PFSK-1 (cell line): ENCODE measurements at regions not wholly inside any gene's neighbourhood (a gene's known extent, or its start where the extent isn't known, plus 50 kb on each side); places are given as distances from the start of the nearest gene placed in this dataset.

Experiments
- FOXP2 ChIP-seq: optimal IDR thresholded peaks from 2 replicates; pipeline ENCODE3; 2011; ENCODE audit warnings: borderline replicate concordance, control low read depth, inconsistent platforms; ENCODE audit not compliant: insufficient read depth; ENCODE audit errors: extremely low read length, extremely low read depth
- POLR2AphosphoS5 ChIP-seq: IDR thresholded peaks from 2 replicates; pipeline ENCODE4 v1.6.1; 2012; ENCODE audit warnings: low read depth, mild to moderate bottlenecking, control low read depth, low read length, moderate library complexity
- SIN3A ChIP-seq: IDR thresholded peaks from 2 replicates; pipeline ENCODE4 v1.6.1; 2012; ENCODE audit warnings: mild to moderate bottlenecking, low read length, moderate library complexity, borderline replicate concordance; ENCODE audit not compliant: insufficient read depth
- TAF1 ChIP-seq: IDR thresholded peaks from 2 replicates; pipeline ENCODE4 v1.6.1; 2012; ENCODE audit warnings: low read length, control low read depth, borderline replicate concordance; ENCODE audit not compliant: insufficient read depth
- TF ChIP-seq, protein P1 (sequence below), 2 experiments: IDR thresholded peaks; 2 replicates each; pipeline versions ENCODE4 v1.6.1 to v1.8.0; 2011 to 2012; ENCODE audit warnings: low read depth in 2 of 2, low read length in 2 of 2, control low read depth in 1 of 2, inconsistent platforms in 1 of 2, mild to moderate bottlenecking in 1 of 2, moderate library complexity in 1 of 2; ENCODE audit not compliant: insufficient read depth in 1 of 2

DNA sequence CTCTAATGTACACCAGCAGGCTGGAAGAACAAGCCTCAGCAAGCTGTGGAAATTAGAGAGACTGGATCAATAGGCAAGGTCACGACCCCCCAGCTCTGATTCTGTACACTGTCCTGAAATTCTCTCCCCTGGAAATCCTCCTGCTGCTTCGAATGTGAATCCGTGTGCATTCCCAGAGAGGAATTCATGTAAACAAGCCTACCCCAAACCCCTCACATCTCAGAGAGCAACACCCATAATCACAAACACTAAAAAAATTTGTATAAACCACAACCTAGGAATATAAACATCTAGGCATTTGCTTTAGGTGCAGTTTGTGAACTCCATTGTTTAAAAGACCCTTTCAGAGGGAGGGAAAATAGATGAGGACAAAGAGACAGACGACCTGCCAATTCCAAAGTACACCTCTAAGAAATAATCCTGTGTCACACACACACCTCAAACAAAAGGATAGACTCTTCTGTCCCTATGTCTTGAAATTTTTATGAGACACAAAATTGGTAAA is 325.2 kb downstream of the WDR72 start:
- TF ChIP-seq SIN3A: no peak
- TF ChIP-seq POLR2AphosphoS5: no peak
- TF ChIP-seq FOXP2: no peak
- no peak for TF ChIP-seq TAF1
- TF ChIP-seq, protein P1, sequence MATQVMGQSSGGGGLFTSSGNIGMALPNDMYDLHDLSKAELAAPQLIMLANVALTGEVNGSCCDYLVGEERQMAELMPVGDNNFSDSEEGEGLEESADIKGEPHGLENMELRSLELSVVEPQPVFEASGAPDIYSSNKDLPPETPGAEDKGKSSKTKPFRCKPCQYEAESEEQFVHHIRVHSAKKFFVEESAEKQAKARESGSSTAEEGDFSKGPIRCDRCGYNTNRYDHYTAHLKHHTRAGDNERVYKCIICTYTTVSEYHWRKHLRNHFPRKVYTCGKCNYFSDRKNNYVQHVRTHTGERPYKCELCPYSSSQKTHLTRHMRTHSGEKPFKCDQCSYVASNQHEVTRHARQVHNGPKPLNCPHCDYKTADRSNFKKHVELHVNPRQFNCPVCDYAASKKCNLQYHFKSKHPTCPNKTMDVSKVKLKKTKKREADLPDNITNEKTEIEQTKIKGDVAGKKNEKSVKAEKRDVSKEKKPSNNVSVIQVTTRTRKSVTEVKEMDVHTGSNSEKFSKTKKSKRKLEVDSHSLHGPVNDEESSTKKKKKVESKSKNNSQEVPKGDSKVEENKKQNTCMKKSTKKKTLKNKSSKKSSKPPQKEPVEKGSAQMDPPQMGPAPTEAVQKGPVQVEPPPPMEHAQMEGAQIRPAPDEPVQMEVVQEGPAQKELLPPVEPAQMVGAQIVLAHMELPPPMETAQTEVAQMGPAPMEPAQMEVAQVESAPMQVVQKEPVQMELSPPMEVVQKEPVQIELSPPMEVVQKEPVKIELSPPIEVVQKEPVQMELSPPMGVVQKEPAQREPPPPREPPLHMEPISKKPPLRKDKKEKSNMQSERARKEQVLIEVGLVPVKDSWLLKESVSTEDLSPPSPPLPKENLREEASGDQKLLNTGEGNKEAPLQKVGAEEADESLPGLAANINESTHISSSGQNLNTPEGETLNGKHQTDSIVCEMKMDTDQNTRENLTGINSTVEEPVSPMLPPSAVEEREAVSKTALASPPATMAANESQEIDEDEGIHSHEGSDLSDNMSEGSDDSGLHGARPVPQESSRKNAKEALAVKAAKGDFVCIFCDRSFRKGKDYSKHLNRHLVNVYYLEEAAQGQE (IDR thresholded peaks at IDR 0.05; ENCODE audit: insufficient read depth in 1 of 2, low read depth in 2 of 2, low read length in 2 of 2): no peak

DNA sequence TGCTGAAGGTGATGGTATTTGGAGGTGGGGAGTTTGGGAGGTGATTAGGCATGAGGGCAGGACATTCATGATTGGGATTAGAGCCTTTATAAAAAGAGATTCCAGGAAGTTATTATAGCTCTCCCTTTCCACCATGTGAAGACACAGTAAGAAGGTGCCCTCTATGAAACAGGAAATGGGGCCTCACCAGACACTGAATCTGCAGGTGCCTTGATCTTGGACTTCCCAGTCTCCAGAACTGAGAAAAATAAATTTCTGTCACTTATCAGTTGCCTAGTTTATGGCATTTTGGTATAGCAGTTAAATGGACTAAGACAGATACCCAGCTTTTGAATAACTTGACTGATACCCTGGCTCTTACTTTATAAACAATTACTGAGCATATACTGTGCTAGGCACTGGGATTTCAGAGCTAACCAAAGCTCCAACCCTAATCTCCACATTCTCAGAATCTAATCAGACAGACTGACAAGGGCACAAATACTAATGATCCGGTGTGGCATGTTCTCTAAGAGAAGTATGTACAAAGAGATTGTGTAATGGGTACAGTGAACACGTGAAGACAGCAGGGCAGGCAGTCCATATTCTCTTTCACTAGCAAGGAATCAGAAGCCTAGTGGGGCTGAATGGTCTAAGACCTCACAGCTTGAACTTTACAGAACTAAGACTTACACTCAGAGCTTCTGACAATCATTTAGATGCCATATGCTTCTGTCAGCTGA is 343.1 kb downstream of the WDR72 start:
- TF ChIP-seq SIN3A: no peak
- TF ChIP-seq TAF1: no peak
- TF ChIP-seq POLR2AphosphoS5: no peak
- no peak for TF ChIP-seq FOXP2
- TF ChIP-seq, protein P1 (IDR thresholded peaks at IDR 0.05; ENCODE audit: insufficient read depth in 1 of 2, low read depth in 2 of 2, low read length in 2 of 2): no peak

DNA sequence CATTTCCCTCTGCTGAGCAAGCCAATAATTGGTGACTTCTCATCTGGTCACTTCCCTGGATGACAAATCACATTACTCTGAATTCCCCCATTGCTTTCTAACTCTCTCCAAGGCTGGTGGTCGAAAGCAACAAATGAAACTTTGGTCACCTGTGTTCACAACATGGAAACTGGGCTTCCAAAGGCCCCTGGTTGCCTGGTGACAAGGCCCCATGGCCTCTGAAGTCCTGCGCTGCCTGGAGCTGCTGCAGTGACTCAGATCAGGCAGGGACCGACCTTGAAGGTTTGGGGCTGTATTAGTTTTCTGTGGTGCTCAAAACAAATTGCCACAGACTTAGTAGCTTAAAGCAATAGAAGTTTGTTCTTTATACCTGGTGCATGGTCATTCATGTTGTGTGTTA is 345.3 kb downstream of the WDR72 start:
- TF ChIP-seq POLR2AphosphoS5: no peak
- TF ChIP-seq, protein P1 (IDR thresholded peaks at IDR 0.05; ENCODE audit: insufficient read depth in 1 of 2, low read depth in 2 of 2, low read length in 2 of 2): no peak
- no peak for TF ChIP-seq SIN3A
- TF ChIP-seq TAF1: no peak
- TF ChIP-seq FOXP2: no peak

DNA sequence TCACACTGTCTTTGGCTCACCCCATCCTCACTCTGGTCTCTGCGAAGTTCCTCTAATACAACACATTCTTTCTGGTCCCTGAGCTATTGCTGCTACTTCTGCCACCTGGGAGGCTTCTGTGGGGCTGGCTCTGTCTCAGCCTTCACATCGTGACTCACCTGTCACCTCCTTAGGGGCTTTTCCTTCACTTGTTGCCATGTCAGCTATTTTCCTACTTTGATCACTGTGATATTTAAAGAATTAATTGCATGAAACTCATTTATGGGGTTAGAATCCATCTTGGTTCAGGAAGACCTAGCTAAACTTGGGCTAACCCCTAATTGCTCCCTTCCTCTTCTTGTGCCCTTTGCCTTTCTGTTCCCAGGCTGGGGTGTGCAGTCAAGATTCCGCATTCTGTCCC is 346.9 kb downstream of the WDR72 start:
- TF ChIP-seq POLR2AphosphoS5 (no peak), FOXP2 (no peak), TAF1 (no peak), SIN3A (no peak)
- TF ChIP-seq, protein P1 (IDR thresholded peaks at IDR 0.05; ENCODE audit: insufficient read depth in 1 of 2, low read depth in 2 of 2, low read length in 2 of 2): no peak
